WTC11 (cell line): ENCODE measurements at regions not wholly inside any gene's neighbourhood (a gene's known extent, or its start where the extent isn't known, plus 50 kb on each side); places are given as distances from the start of the nearest gene placed in this dataset.
"Not testable (repeated sequence)": the region's sequence is repeated elsewhere in the genome, so short reads cannot be mapped to it uniquely, and the experiment has no call there.

Source experiments
- ATAC-seq: fragments of 200-7000 bp; cut with Tn5 transposase; 2 replicates; pipeline ENCODE4 v1.10.0; 2021; ENCODE audit warnings: mild to moderate bottlenecking, moderate library complexity
- CTCF ChIA-PET: fragments of 300-600 bp; sonication (Branson Sonifier 250); formaldehyde crosslinking; loops from one replicate; lab custom pipeline; 2021; ENCODE audit warnings: antibody characterized with exemption; lab: Charles Lee
- POLR2A ChIA-PET: fragments of 350-600 bp; sonication (Branson Sonifier 250); formaldehyde crosslinking; loops from one replicate; lab custom pipeline; 2021; ENCODE audit warnings: antibody characterized with exemption; lab: Charles Lee
- DNase-seq: peaks from one replicate; pipeline ENCODE4 v3.0.0; 2021; ENCODE audit warnings: low spot score
- H3K27ac Mint-ChIP-seq: 2 replicates; pipeline ENCODE4 v1.8.0; 2021; ENCODE audit warnings: mixed read lengths
- H3K27me3 Mint-ChIP-seq: 2 replicates; pipeline ENCODE4 v1.8.0; 2021; ENCODE audit warnings: low read depth, mild to moderate bottlenecking, moderate library complexity, mixed read lengths
- H3K36me3 Mint-ChIP-seq: 2 replicates; pipeline ENCODE4 v1.8.0; 2021; ENCODE audit warnings: mixed read lengths
- H3K4me1 Mint-ChIP-seq: 2 replicates; pipeline ENCODE4 v1.8.0; 2022; ENCODE audit warnings: mixed read lengths
- H3K4me3 Mint-ChIP-seq: 2 replicates; pipeline ENCODE4 v1.8.0; 2021; ENCODE audit warnings: mild to moderate bottlenecking, moderate library complexity, mixed read lengths
- H3K9me3 Mint-ChIP-seq: 2 replicates; pipeline ENCODE4 v1.8.0; 2021; ENCODE audit warnings: mixed read lengths
- CREM ChIP-seq: sonication (generic); formaldehyde crosslinking; IDR thresholded peaks from 2 replicates; pipeline ENCODE4 v1.8.1; 2022; ENCODE audit warnings: mild to moderate bottlenecking, missing genetic modification reagents, moderate library complexity
- GTF2I ChIP-seq: fragments of 250-450 bp; sonication (Bioruptor Pico); conservative IDR thresholded peaks from 2 replicates; pipeline ENCODE4 v1.4.0; 2021; ENCODE audit warnings: mild to moderate bottlenecking
- HMGA2 ChIP-seq: fragments of 250-450 bp; sonication (Bioruptor Pico); IDR thresholded peaks from 2 replicates; pipeline ENCODE4 v1.4.0; 2021; ENCODE audit warnings: mild to moderate bottlenecking, moderate library complexity
- MXD4 ChIP-seq: fragments of 250-450 bp; sonication (Bioruptor Pico); IDR thresholded peaks from 2 replicates; pipeline ENCODE4 v1.8.0; 2021; ENCODE audit warnings: mild to moderate bottlenecking, moderate library complexity, borderline replicate concordance
- RELA ChIP-seq: sonication (generic); formaldehyde crosslinking; IDR thresholded peaks from 2 replicates; pipeline ENCODE4 v1.8.1; 2022; ENCODE audit warnings: missing genetic modification reagents, mild to moderate bottlenecking, borderline replicate concordance
- SMAD3 ChIP-seq: sonication (generic); formaldehyde crosslinking; IDR thresholded peaks from 2 replicates; pipeline ENCODE4 v1.8.0; 2022; ENCODE audit warnings: missing genetic modification reagents, mild to moderate bottlenecking, borderline replicate concordance
- SMAD4 ChIP-seq: sonication (generic); formaldehyde crosslinking; IDR thresholded peaks from 2 replicates; pipeline ENCODE4 v1.8.0; 2022; ENCODE audit warnings: mild to moderate bottlenecking, missing genetic modification reagents
- SOX15 ChIP-seq: fragments of 250-450 bp; sonication (Bioruptor Pico); IDR thresholded peaks from 2 replicates; pipeline ENCODE4 v1.9.0; 2021; ENCODE audit warnings: mild to moderate bottlenecking
- SP1 ChIP-seq: sonication (generic); formaldehyde crosslinking; conservative IDR thresholded peaks from 2 replicates; pipeline ENCODE4 v1.8.1; 2022; ENCODE audit warnings: missing genetic modification reagents
- TEAD1 ChIP-seq: sonication (generic); formaldehyde crosslinking; IDR thresholded peaks from 2 replicates; pipeline ENCODE4 v1.8.0; 2022; ENCODE audit warnings: mild to moderate bottlenecking, missing genetic modification reagents
- ZNF263 ChIP-seq: sonication (generic); formaldehyde crosslinking; IDR thresholded peaks from 2 replicates; pipeline ENCODE4 v1.8.1; 2022; ENCODE audit warnings: low read depth, mild to moderate bottlenecking, moderate library complexity, missing genetic modification reagents
- TF ChIP-seq, protein P1 (sequence below): fragments of 250-450 bp; sonication (Bioruptor Pico); IDR thresholded peaks from 2 replicates; pipeline ENCODE4 v1.9.0; 2021; ENCODE audit warnings: mild to moderate bottlenecking
- TF ChIP-seq, protein P2 (sequence below): sonication (generic); formaldehyde crosslinking; IDR thresholded peaks from 2 replicates; pipeline ENCODE4 v1.8.1; 2023; ENCODE audit warnings: mild to moderate bottlenecking, missing genetic modification reagents
- TF ChIP-seq, protein P3 (sequence below): sonication (generic); formaldehyde crosslinking; IDR thresholded peaks from 2 replicates; pipeline ENCODE4 v1.8.0; 2022; ENCODE audit warnings: mild to moderate bottlenecking, missing genetic modification reagents
- TF ChIP-seq, protein P4 (sequence below): fragments of 250-450 bp; sonication (Bioruptor Pico); conservative IDR thresholded peaks from 2 replicates; pipeline ENCODE4 v1.9.0; 2021; ENCODE audit warnings: mild to moderate bottlenecking
- TF ChIP-seq, protein P5 (sequence below): sonication (generic); formaldehyde crosslinking; IDR thresholded peaks from 2 replicates; pipeline ENCODE4 v1.8.1; 2023; ENCODE audit warnings: mild to moderate bottlenecking, missing genetic modification reagents, moderate library complexity
- TF ChIP-seq, protein P6 (sequence below): sonication (generic); formaldehyde crosslinking; IDR thresholded peaks from 2 replicates; pipeline ENCODE4 v1.8.1; 2022; ENCODE audit warnings: mild to moderate bottlenecking, moderate library complexity, missing genetic modification reagents

DNA sequence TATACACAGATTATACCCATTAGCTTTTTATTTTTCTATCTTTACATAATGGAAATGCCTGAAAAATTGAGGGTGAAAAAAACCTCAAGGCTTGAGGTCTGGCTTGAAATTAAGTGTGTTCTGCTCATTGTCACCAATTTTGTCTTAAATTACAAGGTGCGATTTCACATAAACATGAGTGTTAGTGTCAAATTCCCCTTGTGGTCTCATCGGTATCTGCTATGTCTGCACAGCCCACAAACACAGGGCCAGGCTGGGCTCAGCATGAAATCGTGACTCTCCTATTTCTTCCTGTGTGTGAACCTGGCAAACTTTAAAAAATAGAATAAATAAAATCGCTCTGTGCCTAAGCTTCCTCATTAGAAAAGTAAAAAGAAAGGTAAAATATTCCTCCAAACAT lies 109.1 kb downstream of the CRLF2 start (continued):
- TF ChIP-seq, protein P1, sequence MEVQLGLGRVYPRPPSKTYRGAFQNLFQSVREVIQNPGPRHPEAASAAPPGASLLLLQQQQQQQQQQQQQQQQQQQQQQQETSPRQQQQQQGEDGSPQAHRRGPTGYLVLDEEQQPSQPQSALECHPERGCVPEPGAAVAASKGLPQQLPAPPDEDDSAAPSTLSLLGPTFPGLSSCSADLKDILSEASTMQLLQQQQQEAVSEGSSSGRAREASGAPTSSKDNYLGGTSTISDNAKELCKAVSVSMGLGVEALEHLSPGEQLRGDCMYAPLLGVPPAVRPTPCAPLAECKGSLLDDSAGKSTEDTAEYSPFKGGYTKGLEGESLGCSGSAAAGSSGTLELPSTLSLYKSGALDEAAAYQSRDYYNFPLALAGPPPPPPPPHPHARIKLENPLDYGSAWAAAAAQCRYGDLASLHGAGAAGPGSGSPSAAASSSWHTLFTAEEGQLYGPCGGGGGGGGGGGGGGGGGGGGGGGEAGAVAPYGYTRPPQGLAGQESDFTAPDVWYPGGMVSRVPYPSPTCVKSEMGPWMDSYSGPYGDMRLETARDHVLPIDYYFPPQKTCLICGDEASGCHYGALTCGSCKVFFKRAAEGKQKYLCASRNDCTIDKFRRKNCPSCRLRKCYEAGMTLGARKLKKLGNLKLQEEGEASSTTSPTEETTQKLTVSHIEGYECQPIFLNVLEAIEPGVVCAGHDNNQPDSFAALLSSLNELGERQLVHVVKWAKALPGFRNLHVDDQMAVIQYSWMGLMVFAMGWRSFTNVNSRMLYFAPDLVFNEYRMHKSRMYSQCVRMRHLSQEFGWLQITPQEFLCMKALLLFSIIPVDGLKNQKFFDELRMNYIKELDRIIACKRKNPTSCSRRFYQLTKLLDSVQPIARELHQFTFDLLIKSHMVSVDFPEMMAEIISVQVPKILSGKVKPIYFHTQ (CRISPR knock-in tag): no peak
- TF ChIP-seq, protein P2, sequence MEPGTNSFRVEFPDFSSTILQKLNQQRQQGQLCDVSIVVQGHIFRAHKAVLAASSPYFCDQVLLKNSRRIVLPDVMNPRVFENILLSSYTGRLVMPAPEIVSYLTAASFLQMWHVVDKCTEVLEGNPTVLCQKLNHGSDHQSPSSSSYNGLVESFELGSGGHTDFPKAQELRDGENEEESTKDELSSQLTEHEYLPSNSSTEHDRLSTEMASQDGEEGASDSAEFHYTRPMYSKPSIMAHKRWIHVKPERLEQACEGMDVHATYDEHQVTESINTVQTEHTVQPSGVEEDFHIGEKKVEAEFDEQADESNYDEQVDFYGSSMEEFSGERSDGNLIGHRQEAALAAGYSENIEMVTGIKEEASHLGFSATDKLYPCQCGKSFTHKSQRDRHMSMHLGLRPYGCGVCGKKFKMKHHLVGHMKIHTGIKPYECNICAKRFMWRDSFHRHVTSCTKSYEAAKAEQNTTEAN: no peak
- TF ChIP-seq, protein P3, sequence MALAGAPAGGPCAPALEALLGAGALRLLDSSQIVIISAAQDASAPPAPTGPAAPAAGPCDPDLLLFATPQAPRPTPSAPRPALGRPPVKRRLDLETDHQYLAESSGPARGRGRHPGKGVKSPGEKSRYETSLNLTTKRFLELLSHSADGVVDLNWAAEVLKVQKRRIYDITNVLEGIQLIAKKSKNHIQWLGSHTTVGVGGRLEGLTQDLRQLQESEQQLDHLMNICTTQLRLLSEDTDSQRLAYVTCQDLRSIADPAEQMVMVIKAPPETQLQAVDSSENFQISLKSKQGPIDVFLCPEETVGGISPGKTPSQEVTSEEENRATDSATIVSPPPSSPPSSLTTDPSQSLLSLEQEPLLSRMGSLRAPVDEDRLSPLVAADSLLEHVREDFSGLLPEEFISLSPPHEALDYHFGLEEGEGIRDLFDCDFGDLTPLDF (CRISPR knock-in tag): no peak
- TF ChIP-seq, protein P4, sequence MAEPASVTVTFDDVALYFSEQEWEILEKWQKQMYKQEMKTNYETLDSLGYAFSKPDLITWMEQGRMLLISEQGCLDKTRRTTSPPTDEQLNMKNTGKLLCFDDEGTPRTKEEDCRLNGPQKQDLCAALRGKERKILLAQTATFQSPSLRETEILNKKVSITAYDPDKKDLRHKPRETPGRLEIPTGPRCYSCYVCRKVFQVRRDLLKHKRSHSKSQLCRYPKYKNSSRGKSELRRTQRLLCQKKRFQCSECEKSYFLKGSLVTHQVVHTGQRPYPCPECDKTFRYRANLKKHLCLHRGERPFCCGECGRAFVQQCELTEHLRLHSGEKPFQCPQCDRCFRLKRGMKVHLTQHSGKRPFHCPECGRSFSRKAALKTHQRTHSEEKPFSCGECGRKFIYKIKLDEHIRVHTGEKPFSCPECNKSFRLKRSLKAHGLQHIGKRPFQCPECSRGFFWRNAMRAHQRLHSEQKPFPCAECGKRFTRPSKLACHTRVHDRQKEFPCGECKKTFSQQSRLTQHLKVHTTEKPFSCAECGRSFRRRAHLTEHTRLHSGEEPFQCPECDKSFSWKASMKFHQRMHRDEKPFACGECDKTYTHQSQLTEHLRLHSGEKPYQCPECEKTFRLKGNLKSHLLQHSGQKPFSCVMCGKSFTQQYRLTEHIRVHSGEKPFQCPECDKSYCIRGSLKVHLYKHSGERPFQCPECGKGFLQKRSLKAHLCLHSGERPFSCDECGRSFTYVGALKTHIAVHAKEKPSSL (CRISPR knock-in tag): no peak
- TF ChIP-seq CREM (CRISPR knock-in tag) (no peak), SOX15 (CRISPR knock-in tag) (no peak), MXD4 (CRISPR knock-in tag) (no peak)

DNA sequence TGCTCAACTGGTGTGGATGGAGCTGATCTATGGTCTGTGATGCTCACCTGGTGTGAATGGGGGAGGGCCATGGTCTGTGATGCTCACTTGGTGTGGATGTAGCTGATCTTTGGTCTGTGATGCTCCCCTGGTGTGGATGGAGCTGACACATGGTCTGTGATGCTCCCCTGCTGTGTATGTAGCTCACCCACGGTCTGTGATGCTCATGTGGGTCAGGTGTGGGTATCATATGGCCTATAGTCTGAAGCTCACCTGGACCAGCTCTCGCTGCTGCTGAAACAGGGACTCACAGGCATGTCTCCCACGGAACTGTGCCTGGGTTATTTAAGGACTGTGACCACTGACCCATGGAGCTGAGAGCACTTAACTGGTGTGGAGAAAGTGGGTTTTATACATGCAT lies 109.7 kb downstream of the CRLF2 start:
- Mint-ChIP-seq H3K9me3 (peaks cover 2% of the 10 kb centered on the region), H3K4me1 (peaks cover 22% of the 10 kb centered on the region), H3K27ac (no peak overlapping the region), H3K27me3 (peaks cover 29% of the 10 kb centered on the region), H3K4me3 (no peak overlapping the region), H3K36me3 (0 out of 2 replicates have a peak, but pooled peaks cover 2% of the 10 kb centered on the region)
- ChIA-PET CTCF (no interaction called here), POLR2A (no interaction called here)
- TF ChIP-seq MXD4 (CRISPR knock-in tag) (no peak), CREM (CRISPR knock-in tag) (no peak), SMAD3 (CRISPR knock-in tag) (no peak), RELA (no peak), ZNF263 (no peak)
- TF ChIP-seq, protein P5, sequence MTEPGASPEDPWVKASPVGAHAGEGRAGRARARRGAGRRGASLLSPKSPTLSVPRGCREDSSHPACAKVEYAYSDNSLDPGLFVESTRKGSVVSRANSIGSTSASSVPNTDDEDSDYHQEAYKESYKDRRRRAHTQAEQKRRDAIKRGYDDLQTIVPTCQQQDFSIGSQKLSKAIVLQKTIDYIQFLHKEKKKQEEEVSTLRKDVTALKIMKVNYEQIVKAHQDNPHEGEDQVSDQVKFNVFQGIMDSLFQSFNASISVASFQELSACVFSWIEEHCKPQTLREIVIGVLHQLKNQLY (CRISPR knock-in tag): no peak
- DNase-seq (no peak), ATAC-seq (no peak)

DNA sequence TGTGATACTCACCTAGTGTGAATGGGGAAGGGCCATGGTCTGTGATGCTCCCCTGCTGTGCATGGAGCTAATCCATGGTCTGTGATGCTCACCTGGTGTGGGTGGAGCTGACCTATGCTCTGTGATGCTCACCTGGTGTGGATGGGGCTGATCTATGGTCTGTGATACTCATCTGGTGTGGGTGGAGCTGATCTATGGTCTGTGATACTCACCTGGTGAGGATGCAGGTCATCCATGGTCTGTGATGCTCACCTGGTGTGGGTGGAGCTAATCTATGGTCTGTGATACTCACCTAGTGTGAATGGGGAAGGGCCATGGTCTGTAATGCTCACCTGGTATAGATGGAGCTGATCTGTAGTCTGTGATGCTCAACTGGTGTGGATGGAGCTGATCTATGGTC lies 110.2 kb downstream of the CRLF2 start:
- DNase-seq, CTCF ChIA-PET, ATAC-seq, H3K4me3 Mint-ChIP-seq, H3K9me3 Mint-ChIP-seq, H3K27ac Mint-ChIP-seq, POLR2A ChIA-PET, H3K36me3 Mint-ChIP-seq: not testable (repeated sequence)
- peaks cover 17% of the 10 kb centered on the region for H3K4me1 Mint-ChIP-seq
- peaks cover 25% of the 10 kb centered on the region for H3K27me3 Mint-ChIP-seq

DNA sequence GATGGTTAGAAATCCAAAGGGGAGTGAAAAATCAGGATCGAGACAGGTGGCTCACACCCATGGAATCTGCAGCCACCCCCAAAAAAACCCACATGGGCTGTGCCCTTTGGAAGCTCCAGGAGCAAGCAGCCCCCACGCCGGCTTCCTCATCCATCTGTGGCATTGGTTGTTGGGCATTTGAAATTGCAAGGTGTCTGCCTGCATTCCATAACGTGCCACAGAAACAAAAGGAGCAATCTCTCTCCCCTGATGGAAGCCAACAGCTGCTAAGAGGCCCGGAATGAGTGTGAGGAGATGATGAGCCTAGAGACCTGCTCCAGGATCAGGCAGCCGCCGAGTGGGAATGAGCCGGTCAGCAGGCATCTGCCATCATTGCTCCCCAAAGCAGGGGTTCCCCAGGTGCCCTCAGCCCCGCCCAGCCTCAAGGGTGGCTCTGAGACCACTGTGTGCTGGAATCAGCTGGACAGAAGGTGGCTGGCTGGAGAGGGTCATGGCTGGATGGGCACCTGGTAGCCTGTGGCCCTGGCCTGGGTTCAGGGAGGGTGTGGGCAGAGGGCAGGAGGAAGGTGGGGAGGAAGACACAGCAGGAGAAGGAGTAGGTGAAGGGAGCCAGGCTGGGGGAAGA lies 113.2 kb downstream of the CRLF2 start:
- peaks cover 17% of the 10 kb centered on the region; the same call in 1 of the 2 replicates for H3K36me3 Mint-ChIP-seq
- no peak for ATAC-seq
- H3K4me3 Mint-ChIP-seq: no peak overlapping the region
- H3K9me3 Mint-ChIP-seq: peaks cover 21% of the 10 kb centered on the region
- H3K27me3 Mint-ChIP-seq: peaks cover 8% of the 10 kb centered on the region
- H3K4me1 Mint-ChIP-seq: peaks cover 4% of the 10 kb centered on the region
- ChIA-PET CTCF (no interaction called here), POLR2A (no interaction called here)
- no peak for DNase-seq
- H3K27ac Mint-ChIP-seq: no peak overlapping the region
- TF ChIP-seq HMGA2 (CRISPR knock-in tag): no peak
- no peak for TF ChIP-seq SMAD4
- no peak for TF ChIP-seq GTF2I (CRISPR knock-in tag)
- TF ChIP-seq, protein P5 (CRISPR knock-in tag): no peak
- TF ChIP-seq TEAD1 (CRISPR knock-in tag): no peak
- no peak for TF ChIP-seq SP1 (CRISPR knock-in tag)
- TF ChIP-seq, protein P6, sequence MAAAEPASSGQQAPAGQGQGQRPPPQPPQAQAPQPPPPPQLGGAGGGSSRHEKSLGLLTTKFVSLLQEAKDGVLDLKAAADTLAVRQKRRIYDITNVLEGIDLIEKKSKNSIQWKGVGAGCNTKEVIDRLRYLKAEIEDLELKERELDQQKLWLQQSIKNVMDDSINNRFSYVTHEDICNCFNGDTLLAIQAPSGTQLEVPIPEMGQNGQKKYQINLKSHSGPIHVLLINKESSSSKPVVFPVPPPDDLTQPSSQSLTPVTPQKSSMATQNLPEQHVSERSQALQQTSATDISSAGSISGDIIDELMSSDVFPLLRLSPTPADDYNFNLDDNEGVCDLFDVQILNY (CRISPR knock-in tag): no peak
